C4-2B (cell line): ENCODE measurements at regions not wholly inside any gene's neighbourhood (a gene's known extent, or its start where the extent isn't known, plus 50 kb on each side); places are given as distances from the start of the nearest gene placed in this dataset.

ENCODE experiments used
- CTCF ChIP-seq: fragments of 450-650 bp; conservative IDR thresholded peaks from 2 replicates; pipeline ENCODE4 v1.5.1; 2017; ENCODE audit warnings: mild to moderate bottlenecking
- ZFX ChIP-seq: fragments of 450-650 bp; IDR thresholded peaks from 2 replicates; pipeline ENCODE4 v1.6.1; 2017

- TF ChIP-seq CTCF (no peak), ZFX (no peak)
These were observed 245.5 kb downstream of the TBL1XR1 start for GRCh38 chr3:176951586-176952292.
